ENCODE measurements at regions not wholly inside any gene's neighbourhood (a gene's known extent, or its start where the extent isn't known, plus 50 kb on each side); places are given as distances from the start of the nearest gene placed in this dataset.

DNA sequence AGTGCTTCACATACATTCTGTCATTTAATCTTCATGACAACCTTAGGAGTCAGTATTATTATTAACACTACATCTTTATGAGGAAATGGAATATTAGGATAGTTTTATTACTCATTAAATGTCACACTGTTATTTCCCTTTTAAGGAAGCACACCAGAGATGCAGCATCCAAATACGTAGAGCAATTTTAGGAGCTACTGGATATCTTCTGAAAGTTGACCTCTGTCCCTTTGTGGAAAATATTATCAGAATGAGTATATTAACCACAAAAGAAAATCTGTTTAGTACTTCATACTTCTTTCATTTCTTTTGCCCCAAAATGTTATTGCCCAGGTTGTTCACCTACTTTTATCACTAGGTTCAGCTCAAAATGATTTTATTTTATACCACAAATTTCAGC, 72.9 kb upstream of the APCDD1 start:
- TF ChIP-seq, protein P1, sequence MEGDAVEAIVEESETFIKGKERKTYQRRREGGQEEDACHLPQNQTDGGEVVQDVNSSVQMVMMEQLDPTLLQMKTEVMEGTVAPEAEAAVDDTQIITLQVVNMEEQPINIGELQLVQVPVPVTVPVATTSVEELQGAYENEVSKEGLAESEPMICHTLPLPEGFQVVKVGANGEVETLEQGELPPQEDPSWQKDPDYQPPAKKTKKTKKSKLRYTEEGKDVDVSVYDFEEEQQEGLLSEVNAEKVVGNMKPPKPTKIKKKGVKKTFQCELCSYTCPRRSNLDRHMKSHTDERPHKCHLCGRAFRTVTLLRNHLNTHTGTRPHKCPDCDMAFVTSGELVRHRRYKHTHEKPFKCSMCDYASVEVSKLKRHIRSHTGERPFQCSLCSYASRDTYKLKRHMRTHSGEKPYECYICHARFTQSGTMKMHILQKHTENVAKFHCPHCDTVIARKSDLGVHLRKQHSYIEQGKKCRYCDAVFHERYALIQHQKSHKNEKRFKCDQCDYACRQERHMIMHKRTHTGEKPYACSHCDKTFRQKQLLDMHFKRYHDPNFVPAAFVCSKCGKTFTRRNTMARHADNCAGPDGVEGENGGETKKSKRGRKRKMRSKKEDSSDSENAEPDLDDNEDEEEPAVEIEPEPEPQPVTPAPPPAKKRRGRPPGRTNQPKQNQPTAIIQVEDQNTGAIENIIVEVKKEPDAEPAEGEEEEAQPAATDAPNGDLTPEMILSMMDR (IDR thresholded peaks at IDR 0.05) = no peak
- TF ChIP-seq POLR2AphosphoS5 (IDR thresholded peaks at IDR 0.05; ENCODE audit: low read depth, low read length) (no peak), SIN3A (IDR thresholded peaks at IDR 0.05; ENCODE audit: borderline replicate concordance, insufficient read depth, low read depth, low read length) (no peak)

Data from Panc1 (cell line).